Mucosa of rectum (tissue), 2 donors: ENCODE measurements at regions not wholly inside any gene's neighbourhood (a gene's known extent, or its start where the extent isn't known, plus 50 kb on each side); places are given as distances from the start of the nearest gene placed in this dataset.
A peak's percentile ranks its signal among the peaks of the same experiment; 100 is the strongest.
"Not testable (repeated sequence)": the region's sequence is repeated elsewhere in the genome, so short reads cannot be mapped to it uniquely, and the experiment has no call there.

Source experiments
- H3K27ac ChIP-seq, 2 donors: one replicate each; pipeline ENCODE4 v1.7.0; 2013; ENCODE audit warnings: inconsistent platforms in 2 of 2, low read depth in 2 of 2, low read length in 2 of 2
- H3K27me3 ChIP-seq, 2 donors: one replicate each; pipeline ENCODE4 v1.7.0; 2013; ENCODE audit warnings: low read length in 2 of 2; ENCODE audit not compliant: control insufficient read depth in 2 of 2, insufficient read depth in 2 of 2
- H3K36me3 ChIP-seq, 2 donors: one replicate each; pipeline ENCODE4 v1.7.0; 2013; ENCODE audit warnings: low read length in 2 of 2; ENCODE audit not compliant: control insufficient read depth in 2 of 2, insufficient read depth in 2 of 2
- H3K4me1 ChIP-seq, 2 donors: one replicate each; pipeline ENCODE4 v1.7.0; 2013; ENCODE audit warnings: low read length in 2 of 2, mild to moderate bottlenecking in 1 of 2; ENCODE audit not compliant: control insufficient read depth in 2 of 2, insufficient read depth in 2 of 2
- H3K4me3 ChIP-seq, 2 donors: one replicate each; pipeline ENCODE4 v1.7.0; 2013; ENCODE audit warnings: low read length in 2 of 2
- H3K9ac ChIP-seq, 2 donors: one replicate each; pipeline ENCODE4 v1.7.0; 2013; ENCODE audit warnings: low read length in 2 of 2, low read depth in 1 of 2, mild to moderate bottlenecking in 1 of 2
- H3K9me3 ChIP-seq, 2 donors: one replicate each; pipeline ENCODE4 v1.7.0; 2013; ENCODE audit warnings: low read length in 2 of 2; ENCODE audit not compliant: control insufficient read depth in 2 of 2
- donor health status: healthy.
- donor health status: Normal muscosa, but diverticular disease.

GRCh38 chr12:89059721-89060541 is 292.4 kb downstream of the DUSP6 start:
- no peaks in the 10 kb centered on the region for H3K36me3 ChIP-seq
- H3K9ac ChIP-seq = no peak overlapping the region
- no peak overlapping the region for H3K4me3 ChIP-seq
- no peak overlapping the region for H3K27ac ChIP-seq
- H3K4me1 ChIP-seq = peaks cover 0 to 4% of the 10 kb centered on the region in 2 donors
- no peaks in the 10 kb centered on the region for H3K27me3 ChIP-seq
- no peaks in the 10 kb centered on the region for H3K9me3 ChIP-seq

- H3K36me3 ChIP-seq = no peaks in the 10 kb centered on the region
- H3K9ac ChIP-seq = no peak overlapping the region
- H3K4me1 ChIP-seq = peaks cover 0 to 4% of the 10 kb centered on the region in 2 donors
- H3K27ac ChIP-seq = no peak overlapping the region
- H3K9me3 ChIP-seq = no peaks in the 10 kb centered on the region
- H3K4me3 ChIP-seq = no peak overlapping the region
- no peaks in the 10 kb centered on the region for H3K27me3 ChIP-seq
Measured at GRCh38 chr12:89059056-89059455, 293.2 kb downstream of the DUSP6 start.

DNA sequence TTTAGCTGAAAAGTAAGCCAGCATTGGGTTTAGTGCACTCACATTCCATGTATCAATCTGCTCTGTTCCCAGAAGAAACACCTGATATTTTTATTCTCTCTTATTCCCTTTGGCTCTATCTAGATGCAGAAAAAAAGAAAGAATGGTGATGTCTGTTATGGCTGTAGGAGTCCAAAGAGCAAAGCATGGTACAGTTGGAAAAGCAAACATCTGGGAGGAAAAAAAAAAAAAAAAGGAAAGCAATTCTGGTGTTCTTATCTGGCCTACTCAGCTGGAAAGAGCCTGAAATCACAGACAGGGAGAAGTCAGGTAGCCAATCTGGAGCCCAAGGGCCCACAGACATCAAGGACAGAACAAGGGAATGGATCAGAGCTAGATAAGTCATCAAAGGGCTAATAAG is 293.9 kb downstream of the DUSP6 start:
- Histone ChIP-seq H3K9me3 (no peaks in the 10 kb centered on the region), H3K27me3 (no peaks in the 10 kb centered on the region), H3K4me3 (no peak overlapping the region), H3K4me1 (peaks cover 0 to 4% of the 10 kb centered on the region in 2 donors), H3K9ac (no peak overlapping the region), H3K27ac (no peak overlapping the region), H3K36me3 (no peaks in the 10 kb centered on the region)

DNA sequence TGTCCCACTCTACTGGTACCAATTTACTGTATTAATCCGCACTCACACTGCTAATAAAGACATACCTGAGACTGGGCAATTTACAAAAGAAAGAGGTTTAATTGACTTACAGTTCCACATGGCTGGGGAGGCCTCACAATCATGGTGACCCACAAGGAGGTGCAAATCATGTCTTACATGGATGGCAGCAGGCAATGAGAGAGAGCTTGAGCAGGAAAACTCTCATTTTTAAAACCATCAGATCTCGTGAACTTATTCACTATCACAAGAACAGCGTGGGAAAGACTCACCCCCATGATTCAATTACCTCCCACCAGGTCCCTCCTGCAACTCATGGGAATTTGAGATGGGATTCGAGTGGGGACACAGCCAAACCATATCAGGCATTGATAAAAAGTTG is 298.5 kb downstream of the DUSP6 start:
- H3K9me3 ChIP-seq, H3K9ac ChIP-seq: not testable (repeated sequence)

DNA sequence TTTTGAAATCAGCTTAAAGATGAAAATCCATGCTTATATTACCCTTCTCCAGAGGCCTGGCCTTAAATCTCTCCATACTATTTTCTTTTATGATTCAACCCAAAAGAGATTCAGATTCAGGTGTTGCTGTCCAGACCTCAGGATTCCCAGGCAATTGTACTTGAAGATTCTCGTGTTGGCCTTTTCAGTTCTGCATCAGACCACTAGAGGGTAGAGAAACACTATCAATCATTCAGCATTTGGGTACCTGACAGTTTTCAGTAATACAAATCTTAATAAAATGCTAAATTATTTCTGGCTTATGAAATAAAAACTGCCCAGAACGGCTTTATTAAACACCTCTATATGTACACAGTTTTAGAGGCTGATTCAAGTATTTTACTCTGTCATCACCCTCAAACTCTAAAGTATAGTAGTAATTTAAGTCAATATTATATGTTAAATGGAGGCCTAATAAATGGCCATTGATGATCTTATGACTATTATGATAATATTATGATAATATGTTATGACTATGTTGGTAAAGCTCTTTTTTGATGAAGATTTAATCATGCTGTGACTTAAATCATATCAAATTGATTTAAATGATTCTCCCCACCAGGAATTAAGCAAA is 301.1 kb downstream of the DUSP6 start:
- H3K27me3 ChIP-seq = no peaks in the 10 kb centered on the region
- no peak overlapping the region for H3K4me3 ChIP-seq
- H3K36me3 ChIP-seq = no peaks in the 10 kb centered on the region
- no peak overlapping the region for H3K27ac ChIP-seq
- H3K9ac ChIP-seq = no peak overlapping the region
- no peaks in the 10 kb centered on the region for H3K4me1 ChIP-seq
- H3K9me3 ChIP-seq = no peaks in the 10 kb centered on the region

More for the DNA sequence above, 298.5 kb downstream of the DUSP6 start:
- not testable (repeated sequence) for H3K4me1 ChIP-seq, H3K4me3 ChIP-seq, H3K27ac ChIP-seq, H3K27me3 ChIP-seq, H3K36me3 ChIP-seq

- Histone ChIP-seq H3K9me3 (no peaks in the 10 kb centered on the region), H3K36me3 (no peaks in the 10 kb centered on the region), H3K27ac (no peak overlapping the region), H3K4me3 (no peak overlapping the region), H3K27me3 (no peaks in the 10 kb centered on the region), H3K9ac (no peak overlapping the region), H3K4me1 (no peaks in the 10 kb centered on the region)
Measured at GRCh38 chr12:89047856-89048418, 304.4 kb downstream of the DUSP6 start.

- no peaks in the 10 kb centered on the region for H3K36me3 ChIP-seq
- H3K9me3 ChIP-seq = no peaks in the 10 kb centered on the region
- peaks cover 0 to 4% of the 10 kb centered on the region in 2 donors for H3K4me1 ChIP-seq
- no peak overlapping the region for H3K27ac ChIP-seq
- H3K27me3 ChIP-seq = no peaks in the 10 kb centered on the region
- H3K9ac ChIP-seq = no peak overlapping the region
- H3K4me3 ChIP-seq = no peak overlapping the region
Measured at GRCh38 chr12:89041078-89041477, 311.2 kb downstream of the DUSP6 start.

DNA sequence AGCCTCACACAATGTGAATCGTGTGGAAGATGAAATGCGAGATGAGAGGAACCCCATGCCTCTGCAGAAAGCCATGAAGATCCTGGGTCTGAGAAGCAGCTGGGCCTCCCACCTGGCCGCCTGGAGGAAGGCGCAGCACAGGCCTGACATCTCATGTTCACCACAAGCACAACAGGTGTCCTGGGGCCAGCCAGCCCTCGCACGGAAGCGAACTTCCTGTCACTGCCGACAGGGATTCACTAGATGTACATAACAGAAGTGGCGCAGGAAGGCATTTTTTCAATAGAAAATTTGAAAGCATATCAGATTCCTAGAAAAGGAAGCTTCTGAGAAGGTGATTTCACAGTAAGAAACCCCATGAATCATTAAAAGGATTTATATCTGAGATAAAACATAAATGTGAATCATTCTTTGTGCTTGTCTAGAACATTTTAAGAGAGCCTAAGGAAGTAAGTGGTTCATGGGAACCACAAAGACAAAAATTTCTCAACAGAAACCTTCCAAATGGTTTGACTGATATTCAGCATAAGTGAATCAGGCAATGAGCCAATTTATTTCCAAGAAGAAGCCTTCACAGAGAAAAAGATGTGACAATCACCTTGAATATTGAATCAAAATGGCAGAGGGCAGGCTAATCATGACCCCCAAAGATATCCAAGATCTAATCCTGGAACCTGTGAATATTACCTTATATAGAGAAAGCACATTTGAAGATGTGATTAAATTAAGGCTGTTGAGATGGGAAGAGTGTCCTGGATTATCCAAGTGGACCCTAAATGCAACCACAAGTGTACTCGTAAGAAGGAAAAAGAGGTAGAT is 311.9 kb downstream of the DUSP6 start:
- no peaks in the 10 kb centered on the region for H3K9me3 ChIP-seq
- H3K27me3 ChIP-seq = no peaks in the 10 kb centered on the region
- no peak overlapping the region for H3K9ac ChIP-seq
- no peaks in the 10 kb centered on the region for H3K36me3 ChIP-seq
- H3K27ac ChIP-seq = peak overlapping the region in 1 of 2 donors; percentile 3
- peaks cover 0 to 4% of the 10 kb centered on the region in 2 donors for H3K4me1 ChIP-seq
- no peak overlapping the region for H3K4me3 ChIP-seq

- H3K36me3 ChIP-seq = no peaks in the 10 kb centered on the region
- H3K4me1 ChIP-seq = peaks cover 0 to 4% of the 10 kb centered on the region in 2 donors
- H3K27me3 ChIP-seq = no peaks in the 10 kb centered on the region
- H3K9ac ChIP-seq = no peak overlapping the region
- no peak overlapping the region for H3K4me3 ChIP-seq
- H3K27ac ChIP-seq = no peak overlapping the region
- no peaks in the 10 kb centered on the region for H3K9me3 ChIP-seq
Measured at GRCh38 chr12:89038831-89039512, 313.3 kb downstream of the DUSP6 start.
